HG02943 (cell line): ENCODE measurements at regions not wholly inside any gene's neighbourhood (a gene's known extent, or its start where the extent isn't known, plus 50 kb on each side); places are given as distances from the start of the nearest gene placed in this dataset.

Experiments
- ATAC-seq: cut with Tn5 transposase; IDR thresholded peaks from one replicate; pipeline ENCODE4 v1.9.1; 2021; ENCODE audit warnings: mild to moderate bottlenecking, low read depth, moderate library complexity; ENCODE audit not compliant: unreplicated experiment

- no peak for ATAC-seq
These were observed 180.1 kb downstream of the ST6GAL2 start for GRCh38 chr2:106705877-106706276.

DNA sequence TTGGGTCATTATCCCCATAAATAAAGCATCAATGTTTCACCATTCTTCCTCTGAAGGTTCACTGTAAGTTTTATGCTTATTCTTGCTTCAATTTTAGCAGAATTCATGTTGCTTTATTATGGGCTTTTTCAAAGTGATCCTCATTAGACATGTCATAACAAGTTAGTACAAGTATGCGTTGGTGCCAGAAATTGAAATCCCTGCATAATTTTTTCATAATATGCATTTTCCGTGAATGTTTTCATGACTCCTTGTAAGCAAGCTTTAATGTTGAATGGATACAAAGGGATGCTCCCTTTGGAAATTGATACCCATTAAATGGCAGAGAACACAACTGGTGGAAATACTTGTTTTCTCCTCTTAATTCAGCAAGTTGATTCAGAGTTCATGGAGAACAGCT, 179.7 kb downstream of the ST6GAL2 start:
- ATAC-seq: no peak

DNA sequence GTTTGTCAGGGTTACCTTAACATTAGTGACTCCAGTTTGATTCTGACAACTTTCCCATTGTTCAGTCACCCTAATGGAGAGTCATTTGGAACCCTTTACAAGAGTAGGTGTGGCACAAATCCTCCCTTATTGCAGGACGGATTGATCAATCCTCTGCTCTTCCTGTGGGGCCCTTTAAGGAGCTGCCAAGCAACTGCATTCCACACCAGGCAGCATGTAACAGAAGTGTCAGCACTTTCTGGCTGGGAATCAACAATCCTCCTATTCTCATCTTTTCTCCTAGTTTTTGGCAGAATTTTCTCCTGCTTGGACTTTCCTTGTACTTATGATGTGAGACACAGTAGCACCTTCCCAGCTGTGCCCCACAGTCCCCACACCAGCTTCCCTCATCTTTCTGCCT, 177.8 kb downstream of the ST6GAL2 start:
- no peak for ATAC-seq

- ATAC-seq: no peak
These were observed 176.7 kb downstream of the ST6GAL2 start for GRCh38 chr2:106709229-106709628.

DNA sequence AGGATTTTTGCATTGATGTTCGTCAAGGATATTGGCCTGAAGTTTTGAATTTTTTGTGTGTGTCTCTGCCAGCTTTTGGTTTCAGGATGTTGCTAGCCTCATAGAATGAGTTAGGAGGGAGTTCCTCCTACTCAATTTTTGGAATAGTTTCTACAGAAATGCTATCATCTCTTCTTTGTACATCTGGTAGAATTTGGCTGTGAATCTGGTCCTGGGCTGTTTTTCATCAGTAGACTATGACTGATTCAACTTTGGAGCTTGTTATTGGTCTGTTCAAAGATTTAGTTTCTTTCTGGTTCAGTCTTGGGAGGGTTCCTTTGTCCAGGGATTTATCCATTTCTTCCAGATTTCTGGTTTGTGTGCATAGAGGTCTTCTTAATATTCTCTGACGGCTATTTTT, 166.7 kb downstream of the ST6GAL2 start:
- ATAC-seq: no peak

- ATAC-seq: no peak
These were observed 165.9 kb downstream of the ST6GAL2 start for GRCh38 chr2:106720026-106720425.

GRCh38 chr2:106724301-106724794, 161.6 kb downstream of the ST6GAL2 start:
- no peak for ATAC-seq

- ATAC-seq: no peak
These were observed 151.8 kb downstream of the ST6GAL2 start for GRCh38 chr2:106734165-106734564.

- ATAC-seq: no peak
These were observed 150.2 kb downstream of the ST6GAL2 start for GRCh38 chr2:106735807-106736206.

- ATAC-seq: no peak
These were observed 149.7 kb downstream of the ST6GAL2 start for GRCh38 chr2:106736221-106736620.

GRCh38 chr2:106745468-106745867, 140.5 kb downstream of the ST6GAL2 start:
- ATAC-seq: no peak

DNA sequence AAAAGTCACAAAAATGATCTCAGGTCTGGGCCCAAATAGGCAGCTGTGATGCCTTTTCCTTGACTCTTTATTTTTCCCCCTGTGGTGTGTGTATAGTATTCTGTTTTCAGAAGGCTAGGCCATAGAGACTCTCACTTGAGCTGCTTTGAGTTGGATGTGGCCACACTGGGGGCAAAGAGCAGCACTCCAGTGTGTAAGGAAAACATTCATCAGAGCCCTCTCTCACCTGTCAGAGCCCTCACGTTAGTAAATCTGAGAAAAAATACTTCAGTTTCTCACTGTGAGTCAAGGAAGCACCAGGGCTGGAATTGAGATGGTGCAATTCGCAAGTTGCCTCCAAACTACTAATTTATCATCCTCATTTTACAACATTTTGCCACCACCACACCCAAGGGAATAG, 136.1 kb downstream of the ST6GAL2 start:
- no peak for ATAC-seq
